B cell (primary cell): ENCODE measurements at regions not wholly inside any gene's neighbourhood (a gene's known extent, or its start where the extent isn't known, plus 50 kb on each side); places are given as distances from the start of the nearest gene placed in this dataset.

Source experiments
- EZH2 ChIP-seq: IDR thresholded peaks from 2 replicates; pipeline ENCODE4 v1.6.1; 2012; ENCODE audit warnings: borderline replicate concordance, low read depth, mild to moderate bottlenecking, moderate library complexity, low read length; ENCODE audit not compliant: insufficient read depth, poor library complexity, severe bottlenecking
- TF ChIP-seq, protein P1 (sequence below): fragments of 200-600 bp; IDR thresholded peaks from one replicate; pipeline ENCODE4 v1.8.0; 2022; ENCODE audit warnings: antibody characterized with exemption, mild to moderate bottlenecking

DNA sequence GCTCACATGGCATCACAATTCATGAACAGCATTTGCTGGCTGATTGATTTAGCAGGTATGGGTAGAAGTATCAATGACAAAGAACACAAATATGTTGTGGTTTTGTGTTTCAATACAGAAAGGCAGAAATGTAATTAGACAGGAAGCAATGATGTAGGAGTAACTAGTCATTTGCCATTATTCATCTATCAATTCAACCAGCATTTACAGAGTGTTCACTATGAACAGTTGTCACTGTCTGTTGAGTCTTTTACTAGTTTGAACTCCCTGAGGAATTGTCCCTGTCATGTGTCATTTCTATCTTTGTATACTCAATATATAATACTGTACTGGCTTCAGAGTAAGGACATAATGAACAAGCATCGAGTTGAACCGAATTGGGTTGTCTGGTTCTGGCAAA lies 51.5 kb upstream of the ARHGAP24 start:
- TF ChIP-seq, protein P1, sequence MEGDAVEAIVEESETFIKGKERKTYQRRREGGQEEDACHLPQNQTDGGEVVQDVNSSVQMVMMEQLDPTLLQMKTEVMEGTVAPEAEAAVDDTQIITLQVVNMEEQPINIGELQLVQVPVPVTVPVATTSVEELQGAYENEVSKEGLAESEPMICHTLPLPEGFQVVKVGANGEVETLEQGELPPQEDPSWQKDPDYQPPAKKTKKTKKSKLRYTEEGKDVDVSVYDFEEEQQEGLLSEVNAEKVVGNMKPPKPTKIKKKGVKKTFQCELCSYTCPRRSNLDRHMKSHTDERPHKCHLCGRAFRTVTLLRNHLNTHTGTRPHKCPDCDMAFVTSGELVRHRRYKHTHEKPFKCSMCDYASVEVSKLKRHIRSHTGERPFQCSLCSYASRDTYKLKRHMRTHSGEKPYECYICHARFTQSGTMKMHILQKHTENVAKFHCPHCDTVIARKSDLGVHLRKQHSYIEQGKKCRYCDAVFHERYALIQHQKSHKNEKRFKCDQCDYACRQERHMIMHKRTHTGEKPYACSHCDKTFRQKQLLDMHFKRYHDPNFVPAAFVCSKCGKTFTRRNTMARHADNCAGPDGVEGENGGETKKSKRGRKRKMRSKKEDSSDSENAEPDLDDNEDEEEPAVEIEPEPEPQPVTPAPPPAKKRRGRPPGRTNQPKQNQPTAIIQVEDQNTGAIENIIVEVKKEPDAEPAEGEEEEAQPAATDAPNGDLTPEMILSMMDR: no peak
- TF ChIP-seq EZH2: no peak
